Right ventricle myocardium superior (tissue), 1 donor: ENCODE measurements at regions not wholly inside any gene's neighbourhood (a gene's known extent, or its start where the extent isn't known, plus 50 kb on each side); places are given as distances from the start of the nearest gene placed in this dataset.

ENCODE experiments used
- ATAC-seq: fragments of 200-7000 bp; cut with Tn5 transposase; one replicate; pipeline ENCODE4 v1.9.1; 2020; ENCODE audit warnings: mild to moderate bottlenecking; ENCODE audit not compliant: poor library complexity
- DNase-seq: peaks from one replicate; pipeline ENCODE4 v3.0.0-alpha.2; 2020
- intact Hi-C: fragments of 100-400 bp; cut with DNase I; formaldehyde crosslinking; loops from one replicate; pipeline ENCODE4 v1.11.2; 2022
- donor health status: DM: no; HTN: yes; CAD: no; lungs with severe emphysema.

GRCh38 chr16:55039042-55039441, 108.4 kb downstream of the IRX5 start:
- no peak for ATAC-seq
- no peak for DNase-seq
- intact Hi-C loops = no loop called here

GRCh38 chr16:55039511-55039910, 108.8 kb downstream of the IRX5 start:
- DNase-seq = no peak
- ATAC-seq = no peak
- intact Hi-C loops = no loop called here

- intact Hi-C loops = no loop called here
- DNase-seq = no peak
- no peak for ATAC-seq
Observed at GRCh38 chr16:55039931-55040330, 109.3 kb downstream of the IRX5 start.

DNA sequence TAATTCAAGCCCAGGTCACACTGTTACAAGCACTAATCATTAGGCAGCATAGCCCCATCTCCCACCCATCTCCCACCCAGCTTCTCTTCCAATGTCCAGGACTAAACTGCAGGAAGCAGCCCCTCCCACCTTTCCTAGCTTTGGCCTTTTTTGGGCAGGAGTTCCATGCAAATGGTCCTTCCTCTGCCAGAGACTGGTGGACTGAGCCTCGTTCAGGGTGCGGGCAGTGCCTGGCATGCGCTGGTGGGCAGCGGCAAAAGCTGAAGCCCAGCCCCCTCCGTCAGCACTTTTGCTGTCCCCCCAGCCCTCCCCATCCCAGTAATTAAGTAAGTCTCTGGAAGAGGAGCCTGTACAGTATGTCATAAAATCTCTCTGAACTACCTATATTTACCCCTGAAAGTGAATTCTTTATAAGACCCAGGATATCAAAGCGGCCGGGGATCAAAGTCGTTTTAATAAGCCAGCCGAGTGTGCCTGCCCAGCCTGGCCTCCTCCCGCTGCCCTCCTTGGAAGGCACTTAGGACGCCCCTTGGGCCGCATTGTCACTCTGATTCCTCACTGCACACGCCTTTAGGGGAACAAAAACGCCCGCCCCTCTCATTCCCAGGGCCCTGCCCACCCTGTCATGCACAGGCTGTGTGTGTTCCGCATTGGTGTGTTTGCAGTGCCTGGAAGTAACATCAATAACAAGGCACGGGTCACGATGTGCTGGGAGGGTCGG, 109.9 kb downstream of the IRX5 start:
- ATAC-seq = no peak
- intact Hi-C loops = no loop called here
- no peak for DNase-seq

DNA sequence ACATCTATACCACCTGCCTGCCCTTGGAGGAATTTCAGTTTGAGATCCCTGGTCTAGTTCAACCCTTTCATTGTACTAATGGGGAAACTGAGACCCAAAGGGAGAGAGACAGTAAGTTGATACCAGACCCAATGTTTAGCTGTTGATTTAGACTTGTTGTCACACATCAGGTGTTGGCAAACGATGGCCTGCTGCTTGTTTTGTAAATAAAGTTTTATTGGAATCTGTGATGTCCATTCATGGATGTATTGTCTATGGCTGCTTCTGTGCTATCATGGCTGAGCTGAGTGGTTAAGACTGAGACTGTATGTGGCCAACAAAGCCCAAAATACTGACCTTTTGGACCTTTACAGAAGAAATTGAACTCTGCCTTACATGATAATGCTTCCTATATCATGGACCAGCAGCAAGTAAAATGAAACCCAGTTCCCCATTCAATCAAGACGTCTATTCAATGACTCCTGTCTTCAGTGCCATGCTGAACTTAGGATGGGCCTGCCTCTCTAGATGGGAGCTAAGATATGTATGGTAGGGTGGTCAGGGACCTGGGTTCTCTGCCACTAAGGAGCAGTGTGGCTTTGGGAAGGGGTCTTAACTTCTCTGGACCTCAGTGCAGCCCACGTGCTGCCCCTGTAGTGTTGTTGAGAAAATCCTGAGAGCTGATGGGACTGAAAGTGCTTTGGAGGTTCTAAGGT, 111.0 kb downstream of the IRX5 start:
- ATAC-seq (no peak), DNase-seq (no peak)
- intact Hi-C loops = no loop called here

DNA sequence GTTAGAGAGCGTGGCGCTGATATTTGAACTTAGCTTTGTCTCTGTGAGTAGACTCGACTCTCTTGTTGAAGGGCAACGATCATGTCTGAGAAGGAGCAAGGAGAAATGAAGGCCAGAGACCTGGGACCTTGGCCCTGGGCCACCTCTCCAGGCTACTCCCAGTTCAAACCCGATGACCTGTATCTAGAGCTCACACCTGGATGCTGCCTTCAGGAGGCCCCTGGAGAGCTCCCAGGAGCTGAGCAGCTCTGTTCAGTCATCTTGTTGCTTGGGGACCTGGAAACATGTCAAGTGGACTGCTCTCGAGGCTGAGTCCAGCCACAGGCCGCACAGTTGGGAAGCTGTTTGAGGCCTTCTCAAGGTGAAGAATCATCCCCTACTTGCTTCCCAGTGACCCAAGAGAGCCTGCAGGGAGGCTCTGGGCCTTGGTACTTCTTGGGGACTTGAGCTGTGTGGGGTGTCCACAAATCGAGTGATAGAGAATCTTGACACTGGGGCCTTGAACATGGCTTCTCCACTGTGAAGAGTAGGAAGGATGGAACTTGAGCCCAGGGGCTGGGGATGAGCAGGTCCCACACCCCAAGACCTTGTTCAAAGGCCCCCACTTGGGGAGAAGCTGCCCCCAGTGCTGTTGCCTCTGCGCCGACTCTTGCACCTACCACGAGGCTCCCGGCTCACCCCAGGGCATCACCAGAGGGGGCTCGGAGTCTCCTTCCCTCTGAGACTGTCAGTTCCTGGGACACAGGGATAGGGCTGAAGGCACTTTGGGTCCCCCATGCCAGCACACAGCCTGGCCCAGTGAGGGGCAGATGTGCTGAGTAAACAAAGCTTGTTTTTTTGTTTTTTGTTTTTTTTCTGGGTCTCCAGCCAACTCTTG, 112.1 kb downstream of the IRX5 start:
- ATAC-seq (no peak), DNase-seq (no peak)
- intact Hi-C loops = no loop called here

- DNase-seq (no peak), ATAC-seq (no peak)
- intact Hi-C loops = no loop called here
Observed at GRCh38 chr16:55043499-55043898, 112.8 kb downstream of the IRX5 start.

GRCh38 chr16:55044201-55044975, 113.7 kb downstream of the IRX5 start:
- ATAC-seq = no peak
- intact Hi-C loops = no loop called here
- no peak for DNase-seq

DNA sequence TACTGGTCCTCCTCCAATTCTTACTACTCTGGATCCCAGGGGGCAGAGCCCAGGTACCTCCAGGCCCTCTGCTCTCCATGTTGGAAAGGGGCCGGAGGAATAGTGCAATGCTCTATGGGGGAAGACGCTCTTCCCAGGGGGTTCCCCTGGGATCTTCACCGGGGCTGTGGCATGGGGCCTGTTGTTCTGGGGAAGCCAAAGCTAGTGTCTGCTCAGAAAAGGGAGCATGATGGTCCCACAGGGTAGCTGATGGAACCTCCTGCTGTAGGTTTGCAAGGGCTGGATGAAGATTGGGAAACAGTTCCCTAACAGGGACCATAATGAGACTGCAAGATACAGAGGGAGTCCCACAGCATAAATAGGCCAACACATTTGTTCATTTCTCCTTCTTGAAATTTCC, 114.7 kb downstream of the IRX5 start:
- intact Hi-C loops = no loop called here
- DNase-seq (no peak), ATAC-seq (no peak)

DNA sequence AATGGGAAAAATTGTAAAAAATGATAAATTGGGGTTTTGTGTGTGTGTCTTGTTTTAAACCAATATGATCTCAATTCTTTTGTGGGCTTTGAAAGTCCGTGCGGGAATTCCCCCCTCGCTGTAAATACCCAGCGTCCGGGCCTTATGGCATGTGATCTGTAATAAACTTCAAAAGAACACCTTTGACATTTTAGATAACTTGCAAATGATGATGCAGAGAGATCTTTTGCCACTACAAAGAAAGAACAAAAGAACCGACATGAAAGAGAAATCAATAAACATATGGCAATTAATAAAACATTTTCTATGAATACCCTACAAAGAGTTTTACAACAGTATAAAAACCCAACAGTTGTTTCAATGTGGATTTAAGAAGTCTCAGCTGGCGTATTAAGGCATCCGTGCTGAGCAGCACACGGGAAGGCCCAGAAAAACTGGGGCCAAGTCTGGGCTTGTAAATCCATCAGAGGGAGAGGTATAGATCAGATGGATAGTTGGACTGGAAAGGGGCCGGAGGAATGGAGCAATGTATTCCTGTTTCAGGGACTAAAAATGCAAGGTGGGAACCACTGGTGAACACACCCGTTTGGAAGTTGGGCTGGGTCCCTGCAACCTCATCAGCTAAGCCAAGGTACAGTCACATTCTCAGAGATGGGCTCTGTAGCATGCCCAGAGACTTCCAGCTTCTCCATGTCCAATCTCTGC, 115.2 kb downstream of the IRX5 start:
- intact Hi-C loops = no loop called here
- DNase-seq (no peak), ATAC-seq (no peak)

DNA sequence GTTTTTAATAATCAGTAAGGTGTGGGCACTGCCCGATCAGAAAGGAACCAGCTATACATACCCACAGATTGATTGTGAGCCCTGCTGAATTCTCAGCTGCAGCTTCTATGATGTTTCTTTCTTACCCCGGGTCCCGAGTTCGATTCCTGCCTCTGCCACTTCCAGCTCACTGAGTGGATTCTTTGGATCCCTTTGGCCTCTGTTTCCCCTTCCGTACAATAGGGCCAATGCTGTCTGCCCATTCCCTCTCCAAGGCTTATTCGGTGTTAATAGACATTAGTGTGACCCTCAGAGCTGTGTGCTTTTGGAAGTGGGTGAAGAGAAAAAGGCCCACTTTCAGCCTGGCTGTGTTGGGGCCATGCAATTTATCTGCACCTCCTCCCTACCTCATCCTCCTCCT, 115.8 kb downstream of the IRX5 start:
- DNase-seq = no peak
- no peak for ATAC-seq
- intact Hi-C loops = no loop called here

DNA sequence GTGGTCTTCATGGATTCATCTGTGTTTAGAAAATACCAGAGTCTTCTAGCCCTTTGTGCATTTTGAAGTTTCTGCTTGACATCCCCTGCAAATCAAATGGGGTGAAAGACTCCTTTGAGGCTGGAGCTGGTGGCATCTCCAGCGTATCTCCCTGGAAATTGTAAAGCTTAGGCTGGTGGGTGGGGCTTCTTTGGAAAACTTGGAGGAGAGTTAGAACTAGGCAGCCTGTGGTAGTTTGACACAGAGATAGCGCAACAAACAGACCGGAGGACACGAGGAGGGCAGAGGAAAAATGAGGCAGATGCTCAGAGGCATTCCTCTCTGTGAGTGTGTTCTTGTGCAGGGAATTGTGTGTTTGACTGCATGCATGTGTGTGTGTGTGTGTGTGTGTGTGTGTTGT, 116.3 kb downstream of the IRX5 start:
- intact Hi-C loops = no loop called here
- DNase-seq = no peak
- ATAC-seq = no peak

GRCh38 chr16:55047331-55047730, 116.7 kb downstream of the IRX5 start:
- DNase-seq (no peak), ATAC-seq (no peak)
- intact Hi-C loops = no loop called here

DNA sequence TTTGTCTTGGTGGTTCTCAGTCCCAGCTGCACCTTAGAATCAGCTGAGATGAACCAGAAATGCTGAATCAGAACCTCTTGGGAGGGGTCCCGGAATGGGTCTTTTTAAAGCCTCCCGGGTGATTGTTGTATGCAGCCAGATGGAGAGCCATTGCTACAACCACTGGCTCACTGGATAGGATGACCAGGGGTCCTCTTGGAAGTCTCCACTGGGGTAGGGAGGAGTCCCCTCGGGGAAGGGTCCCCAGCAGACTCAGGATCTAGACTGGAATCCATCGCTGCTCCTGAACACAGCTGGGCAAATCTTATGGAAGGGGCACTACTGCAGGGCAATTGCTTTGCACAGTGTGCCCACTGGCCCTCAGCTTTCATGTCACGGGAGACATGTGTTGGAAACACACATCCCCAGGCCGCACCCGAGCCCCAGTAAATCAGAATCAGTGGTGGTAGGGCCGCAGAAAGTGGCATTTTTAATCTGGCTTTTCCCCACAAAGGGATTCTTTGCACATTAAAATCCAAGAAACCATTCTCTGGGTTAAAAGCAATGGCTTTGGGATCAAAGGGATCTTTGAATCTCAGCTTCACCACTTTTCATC, 117.3 kb downstream of the IRX5 start:
- intact Hi-C loops = no loop called here
- ATAC-seq (no peak), DNase-seq (no peak)

DNA sequence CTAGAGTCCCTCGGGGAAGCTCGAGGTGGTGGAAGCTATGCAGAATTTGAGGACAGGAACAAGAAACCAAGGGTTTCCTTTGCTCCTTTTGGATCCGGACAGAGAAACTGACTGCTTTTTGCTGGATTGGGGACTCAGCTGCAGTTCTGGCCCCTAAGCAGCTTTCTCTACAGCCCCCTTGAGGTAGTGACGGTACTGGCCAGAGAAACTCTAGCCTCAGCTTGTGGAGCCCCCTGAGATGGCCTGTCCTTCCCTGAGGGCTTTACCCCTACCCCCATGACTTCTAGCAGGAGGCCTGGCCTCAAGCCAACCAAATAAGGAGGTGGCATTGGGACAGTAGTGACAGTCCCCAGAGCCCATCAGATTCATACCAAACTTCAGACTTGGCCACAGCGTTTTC, 118.1 kb downstream of the IRX5 start:
- intact Hi-C loops = no loop called here
- DNase-seq (no peak), ATAC-seq (no peak)

DNA sequence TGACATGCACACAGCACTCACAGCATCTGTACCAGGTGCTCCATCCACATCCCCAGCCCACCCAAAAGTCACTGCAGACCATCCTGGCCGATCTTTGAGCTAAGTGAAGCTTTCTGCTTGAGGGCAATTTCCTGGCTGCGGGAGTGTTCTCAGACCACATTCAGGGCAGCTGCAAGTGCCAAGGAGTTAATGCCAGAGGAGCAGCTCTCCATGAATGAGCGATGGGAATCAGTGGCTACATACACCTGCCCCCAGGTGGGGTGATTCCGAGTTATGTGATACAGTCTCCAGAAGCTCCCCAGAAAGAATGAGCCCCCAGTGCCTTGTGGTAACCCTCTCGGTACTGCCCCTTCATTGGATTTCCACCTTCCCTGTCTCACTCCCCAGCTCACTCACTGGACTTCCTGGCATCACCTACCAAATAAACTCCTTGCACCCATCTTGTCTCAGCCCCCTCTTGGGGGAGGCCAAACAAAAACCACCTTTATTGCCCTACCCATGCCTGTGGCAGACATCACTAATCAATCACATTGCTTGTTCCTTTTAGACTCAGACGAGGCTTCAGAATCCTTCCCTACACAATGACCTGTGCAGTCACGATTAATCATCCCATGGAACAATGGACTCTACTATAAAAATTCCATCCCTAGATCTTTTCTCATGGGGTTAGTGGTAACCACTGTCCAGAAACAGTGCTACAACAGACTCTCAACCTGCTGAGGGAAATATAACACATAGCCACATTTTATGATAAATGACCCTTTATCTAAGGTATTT, 121.1 kb downstream of the IRX5 start:
- no peak for DNase-seq
- intact Hi-C loops = no loop called here
- no peak for ATAC-seq

- intact Hi-C loops = no loop called here
- DNase-seq = no peak
- no peak for ATAC-seq
Observed at GRCh38 chr16:55052348-55052734, 121.7 kb downstream of the IRX5 start.
